Cardiac fibroblast (primary cell): ENCODE measurements at regions not wholly inside any gene's neighbourhood (a gene's known extent, or its start where the extent isn't known, plus 50 kb on each side); places are given as distances from the start of the nearest gene placed in this dataset.

Experiments used
- DNase-seq, 2 donors: peaks; one replicate each; pipeline versions ENCODE4 v3.0.0 to v3.0.0-alpha.2; 2010; ENCODE audit warnings: low read depth in 2 of 2
- H3K4me3 ChIP-seq, 2 donors: replicated peaks in 1 of 2; 1 replicate in 1 of 2; 2 replicates in 1 of 2; pipeline ENCODE4 v1.5.1; 2011; ENCODE audit warnings: low read depth in 2 of 2, low read length in 2 of 2, mild to moderate bottlenecking in 2 of 2, moderate library complexity in 1 of 2
- TF ChIP-seq, protein P1 (sequence below): IDR thresholded peaks from one replicate; pipeline ENCODE4 v1.5.1; 2011; ENCODE audit warnings: low read depth, mild to moderate bottlenecking, low read length, inconsistent platforms

DNA sequence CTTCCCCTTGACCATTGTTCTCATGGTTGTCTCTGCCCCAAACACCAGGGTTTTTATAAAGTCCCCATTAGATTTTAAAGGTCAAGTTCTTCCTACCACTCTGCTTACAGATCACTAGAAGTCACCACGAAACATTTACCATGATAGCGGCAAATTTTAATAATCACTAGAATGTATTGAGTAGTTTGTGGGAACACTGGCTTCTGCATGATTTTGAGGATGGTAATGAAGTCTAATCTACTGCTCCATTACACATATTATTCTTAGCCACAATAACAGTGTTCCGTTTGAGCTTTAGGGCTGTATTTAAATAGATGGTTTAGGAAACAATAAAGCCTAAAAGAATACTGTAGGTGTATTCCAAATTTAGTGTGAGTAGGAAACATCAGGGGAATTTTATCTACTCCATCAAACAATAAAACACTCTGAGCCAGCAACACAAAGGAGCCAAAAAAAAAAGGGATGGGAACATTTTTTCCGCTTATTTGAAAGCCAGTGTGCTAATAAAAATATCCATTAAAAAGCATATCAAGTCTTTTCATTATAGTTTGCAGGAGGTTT, 49.7 kb downstream of the KLF12 start:
- no peak for DNase-seq
- no peak overlapping the region for H3K4me3 ChIP-seq
- TF ChIP-seq, protein P1, sequence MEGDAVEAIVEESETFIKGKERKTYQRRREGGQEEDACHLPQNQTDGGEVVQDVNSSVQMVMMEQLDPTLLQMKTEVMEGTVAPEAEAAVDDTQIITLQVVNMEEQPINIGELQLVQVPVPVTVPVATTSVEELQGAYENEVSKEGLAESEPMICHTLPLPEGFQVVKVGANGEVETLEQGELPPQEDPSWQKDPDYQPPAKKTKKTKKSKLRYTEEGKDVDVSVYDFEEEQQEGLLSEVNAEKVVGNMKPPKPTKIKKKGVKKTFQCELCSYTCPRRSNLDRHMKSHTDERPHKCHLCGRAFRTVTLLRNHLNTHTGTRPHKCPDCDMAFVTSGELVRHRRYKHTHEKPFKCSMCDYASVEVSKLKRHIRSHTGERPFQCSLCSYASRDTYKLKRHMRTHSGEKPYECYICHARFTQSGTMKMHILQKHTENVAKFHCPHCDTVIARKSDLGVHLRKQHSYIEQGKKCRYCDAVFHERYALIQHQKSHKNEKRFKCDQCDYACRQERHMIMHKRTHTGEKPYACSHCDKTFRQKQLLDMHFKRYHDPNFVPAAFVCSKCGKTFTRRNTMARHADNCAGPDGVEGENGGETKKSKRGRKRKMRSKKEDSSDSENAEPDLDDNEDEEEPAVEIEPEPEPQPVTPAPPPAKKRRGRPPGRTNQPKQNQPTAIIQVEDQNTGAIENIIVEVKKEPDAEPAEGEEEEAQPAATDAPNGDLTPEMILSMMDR, result no peak

DNA sequence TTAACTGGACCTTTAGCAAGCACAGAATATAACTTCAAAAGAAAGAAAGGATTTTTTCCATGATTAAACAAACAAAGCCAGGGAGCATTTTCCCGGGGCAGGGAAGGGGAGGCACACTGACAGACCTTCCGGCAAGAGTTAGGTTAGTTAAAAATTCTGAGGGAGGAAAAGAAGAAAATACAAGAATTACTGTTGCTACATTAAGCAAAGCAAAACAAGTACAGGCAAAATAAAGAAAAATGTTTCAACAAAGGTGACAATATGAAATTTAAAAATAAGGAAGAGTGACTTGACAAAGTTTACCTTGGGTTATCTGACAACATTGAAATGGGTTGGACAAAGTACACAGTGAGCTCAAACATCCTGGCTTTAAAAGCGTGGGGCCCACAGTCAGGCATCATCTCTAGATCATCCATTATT, 51.5 kb downstream of the KLF12 start:
- H3K4me3 ChIP-seq, result no peak overlapping the region
- TF ChIP-seq, protein P1, result no peak
- no peak for DNase-seq

DNA sequence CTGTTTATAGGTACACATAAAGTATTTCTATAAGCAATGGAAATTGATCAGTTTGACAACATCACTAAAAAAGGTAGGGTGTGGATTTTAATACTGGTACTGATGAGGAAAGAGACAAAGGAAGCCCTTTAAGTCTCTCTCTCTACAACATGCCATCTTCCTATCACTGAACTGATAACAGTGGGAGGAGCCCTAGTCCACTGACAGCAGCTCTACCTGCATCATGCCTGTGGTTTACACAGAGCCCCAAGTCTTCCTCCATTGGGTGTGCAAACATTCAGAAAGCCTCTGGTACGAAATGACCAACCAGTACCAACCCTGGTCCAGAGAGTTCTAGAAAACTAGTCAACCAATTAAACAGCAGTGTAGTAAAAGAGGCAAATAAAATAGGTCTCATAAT, 53.4 kb downstream of the KLF12 start:
- DNase-seq, result no peak
- TF ChIP-seq, protein P1, result no peak
- H3K4me3 ChIP-seq, result no peak overlapping the region

DNA sequence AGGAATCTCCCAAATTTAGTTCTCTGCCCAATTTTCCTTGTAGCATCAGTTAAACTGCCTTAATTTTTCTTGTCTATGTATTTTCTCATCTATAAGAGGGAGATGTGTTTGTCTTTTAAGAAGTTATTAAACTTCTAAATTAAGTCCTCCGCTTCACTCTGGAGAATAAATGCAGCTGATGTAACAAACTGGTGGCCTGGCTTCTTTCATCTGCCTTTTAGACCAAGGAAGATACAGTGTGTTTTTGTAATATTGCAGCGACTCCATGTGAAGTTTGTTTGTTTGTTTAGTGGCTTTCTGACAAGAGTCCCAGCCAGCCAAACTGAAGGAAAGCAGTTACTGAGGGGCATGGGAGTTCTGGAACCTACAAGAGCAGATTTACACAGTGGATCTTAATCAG, 56.4 kb downstream of the KLF12 start:
- DNase-seq, result peak in 1 of 2 donors; percentile 41
- no peak overlapping the region for H3K4me3 ChIP-seq
- TF ChIP-seq, protein P1, result no peak

DNA sequence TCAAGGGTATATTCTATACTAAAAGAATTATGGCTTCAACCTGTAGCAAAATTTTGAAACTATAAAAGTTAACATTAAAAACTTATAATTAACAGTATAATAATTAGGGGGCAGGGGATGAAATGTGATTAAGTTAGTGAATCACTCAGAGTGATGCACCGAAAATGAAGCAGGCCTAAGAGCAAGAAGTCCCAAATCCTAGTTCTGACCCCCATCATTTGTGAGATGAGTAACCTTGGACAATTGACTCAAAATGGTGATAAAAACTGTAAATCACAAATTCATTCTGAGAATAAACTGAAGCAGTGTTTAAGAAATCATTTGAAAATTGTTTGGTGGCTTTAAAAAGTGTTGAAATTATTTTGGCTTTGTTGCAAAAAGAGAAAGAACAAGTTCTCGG, 56.8 kb downstream of the KLF12 start:
- no peak for DNase-seq
- H3K4me3 ChIP-seq, result no peak overlapping the region
- TF ChIP-seq, protein P1, result no peak

DNA sequence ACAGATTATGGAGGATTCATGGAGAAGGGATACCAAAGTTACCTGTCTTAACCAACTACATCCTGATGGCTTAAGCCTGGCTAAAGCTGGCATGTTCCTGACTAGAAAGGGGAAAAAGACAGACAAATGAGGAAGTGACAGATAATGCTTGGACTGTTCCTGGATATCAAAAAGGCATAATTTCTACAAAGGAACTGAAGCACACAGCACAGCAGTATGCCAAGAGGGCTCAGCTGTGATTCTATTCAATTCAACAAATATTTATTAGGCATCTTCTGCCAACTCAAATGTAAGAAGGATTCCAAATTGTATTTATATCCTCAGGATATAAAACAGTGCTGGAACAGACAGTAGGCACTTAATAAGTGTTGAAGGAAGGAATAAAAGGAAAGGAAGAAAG, 59.5 kb downstream of the KLF12 start:
- TF ChIP-seq, protein P1, result no peak
- peak; percentile 53 to 55 for DNase-seq
- H3K4me3 ChIP-seq, result no peak overlapping the region

DNA sequence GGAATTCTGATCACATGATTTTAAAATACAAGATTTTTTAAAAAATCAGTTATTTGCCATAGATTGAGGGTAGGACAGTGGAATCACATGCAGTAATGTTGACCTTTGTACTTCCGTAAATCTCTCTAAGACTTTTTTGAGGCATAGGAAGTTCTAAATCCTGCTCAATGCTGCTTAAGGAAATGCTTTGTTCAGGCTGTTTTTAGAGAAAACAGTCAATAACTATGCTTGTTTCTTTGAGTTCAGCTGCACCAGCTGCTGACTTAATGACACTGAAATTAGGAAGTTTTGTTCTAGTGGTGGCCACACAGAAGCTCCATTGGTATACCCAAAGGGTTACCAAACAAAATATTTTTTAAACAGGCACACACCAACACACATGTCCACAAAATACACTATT, 60.9 kb downstream of the KLF12 start:
- TF ChIP-seq, protein P1, result no peak
- no peak overlapping the region for H3K4me3 ChIP-seq
- DNase-seq, result no peak
